CD4-positive, alpha-beta T cell (primary cell): ENCODE measurements at regions not wholly inside any gene's neighbourhood (a gene's known extent, or its start where the extent isn't known, plus 50 kb on each side); places are given as distances from the start of the nearest gene placed in this dataset.

Source experiments
- ATAC-seq: fragments of 200-7000 bp; cut with Tn5 transposase; one replicate; pipeline ENCODE4 v1.10.0; 2022; ENCODE audit warnings: mild to moderate bottlenecking; ENCODE audit not compliant: poor library complexity
- CTCF ChIA-PET: fragments of 350-600 bp; sonication (Branson Sonifier 250); formaldehyde crosslinking; loops from one replicate; lab custom pipeline; 2021; ENCODE audit warnings: antibody characterized with exemption, inconsistent platforms; lab: Charles Lee
- POLR2A ChIA-PET: fragments of 350-600 bp; sonication (Branson Sonifier 250); formaldehyde crosslinking; loops from one replicate; lab custom pipeline; 2021; ENCODE audit warnings: antibody characterized with exemption, inconsistent platforms; lab: Charles Lee
- DNase-seq, 14 experiments: peaks; one replicate each; pipeline ENCODE4 v3.0.0-alpha.2; 2013 to 2020; ENCODE audit warnings: mixed read lengths in 2 of 14
- H3K27ac ChIP-seq, 2 donors: one replicate each; pipeline versions ENCODE4 v1.5.1 to v1.7.0; 2013; ENCODE audit warnings: low read length in 2 of 2, low read depth in 1 of 2, mild to moderate bottlenecking in 1 of 2
- H3K27me3 ChIP-seq, 2 experiments: 1 replicate in 1 of 2; 2 replicates in 1 of 2; pipeline versions ENCODE4 v1.6.1 to v1.7.0; 2013; ENCODE audit warnings: low read length in 2 of 2, control low read depth in 1 of 2, mild to moderate bottlenecking in 1 of 2, moderate library complexity in 1 of 2; ENCODE audit not compliant: insufficient read depth in 2 of 2, control insufficient read depth in 1 of 2
- H3K36me3 ChIP-seq: one replicate; pipeline ENCODE4 v1.6.1; 2013; ENCODE audit warnings: low read length, control low read depth; ENCODE audit not compliant: insufficient read depth
- H3K4me1 ChIP-seq: one replicate; pipeline ENCODE4 v1.6.1; 2013; ENCODE audit warnings: low read length, control low read depth; ENCODE audit not compliant: insufficient read depth
- H3K4me3 ChIP-seq: one replicate; pipeline ENCODE4 v1.5.1; 2013; ENCODE audit warnings: mild to moderate bottlenecking, low read length, moderate library complexity
- H3K9me3 ChIP-seq, 2 experiments: 1 replicate in 1 of 2; 2 replicates in 1 of 2; pipeline versions ENCODE4 v1.6.1 to v1.7.0; 2013; ENCODE audit warnings: low read length in 2 of 2, mild to moderate bottlenecking in 2 of 2, control low read depth in 1 of 2, moderate library complexity in 1 of 2; ENCODE audit not compliant: control insufficient read depth in 1 of 2, insufficient read depth in 1 of 2
- H3K27ac Mint-ChIP-seq: one replicate; pipeline ENCODE4 v1.8.0; 2020; ENCODE audit warnings: mixed read lengths
- H3K27me3 Mint-ChIP-seq: one replicate; pipeline ENCODE4 v1.8.0; 2021; ENCODE audit warnings: mixed read lengths
- H3K36me3 Mint-ChIP-seq: one replicate; pipeline ENCODE4 v1.8.0; 2021; ENCODE audit warnings: low read depth, mixed read lengths
- H3K4me1 Mint-ChIP-seq: one replicate; pipeline ENCODE4 v1.8.0; 2021; ENCODE audit warnings: low read depth, mixed read lengths
- H3K4me3 Mint-ChIP-seq: one replicate; pipeline ENCODE4 v1.8.0; 2020; ENCODE audit warnings: mild to moderate bottlenecking, mixed read lengths
- H3K9me3 Mint-ChIP-seq: one replicate; pipeline ENCODE4 v1.8.0; 2020; ENCODE audit warnings: mixed read lengths
- intact Hi-C, 2 experiments: fragments of 100-400 bp; cut with DNase I in 1 of 2; cut with micrococcal nuclease in 1 of 2; formaldehyde crosslinking; loops; one replicate each; pipeline versions ENCODE4 v1.15.1 to v1.9.0; 2023 to 2025; cut with DNase I, micrococcal nuclease
- TF ChIP-seq, protein P1 (sequence below): fragments of 200-600 bp; IDR thresholded peaks from one replicate; pipeline ENCODE4 v1.8.0; 2022; ENCODE audit warnings: antibody characterized with exemption, mild to moderate bottlenecking

DNA sequence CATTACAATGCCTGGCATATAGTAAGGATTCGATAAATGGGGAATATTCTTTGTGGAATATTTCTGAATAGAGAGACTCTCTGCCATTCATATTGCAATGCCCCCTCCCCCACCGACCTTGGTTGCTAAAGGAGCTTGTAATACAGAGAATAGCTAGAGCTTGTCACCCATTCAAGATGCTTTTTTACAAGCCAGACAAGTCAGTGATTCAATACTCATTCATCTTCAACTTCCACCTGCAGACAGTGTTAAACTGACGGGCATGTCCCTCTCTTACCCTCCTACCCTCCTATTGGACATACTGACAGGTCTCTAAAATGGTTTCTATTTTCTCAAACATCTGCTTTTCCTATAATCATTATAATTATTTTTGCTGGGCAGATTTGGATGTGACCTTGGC, 257.4 kb downstream of the KCNJ2 start:
- H3K27me3 ChIP-seq: no peaks in the 10 kb centered on the region
- H3K9me3 ChIP-seq: no peaks in the 10 kb centered on the region
- no peak overlapping the region for H3K4me3 Mint-ChIP-seq
- H3K27me3 Mint-ChIP-seq: no peaks in the 10 kb centered on the region
- H3K4me1 Mint-ChIP-seq: no peaks in the 10 kb centered on the region
- POLR2A ChIA-PET: no interaction called here
- no peaks in the 10 kb centered on the region for H3K36me3 ChIP-seq
- TF ChIP-seq, protein P1, sequence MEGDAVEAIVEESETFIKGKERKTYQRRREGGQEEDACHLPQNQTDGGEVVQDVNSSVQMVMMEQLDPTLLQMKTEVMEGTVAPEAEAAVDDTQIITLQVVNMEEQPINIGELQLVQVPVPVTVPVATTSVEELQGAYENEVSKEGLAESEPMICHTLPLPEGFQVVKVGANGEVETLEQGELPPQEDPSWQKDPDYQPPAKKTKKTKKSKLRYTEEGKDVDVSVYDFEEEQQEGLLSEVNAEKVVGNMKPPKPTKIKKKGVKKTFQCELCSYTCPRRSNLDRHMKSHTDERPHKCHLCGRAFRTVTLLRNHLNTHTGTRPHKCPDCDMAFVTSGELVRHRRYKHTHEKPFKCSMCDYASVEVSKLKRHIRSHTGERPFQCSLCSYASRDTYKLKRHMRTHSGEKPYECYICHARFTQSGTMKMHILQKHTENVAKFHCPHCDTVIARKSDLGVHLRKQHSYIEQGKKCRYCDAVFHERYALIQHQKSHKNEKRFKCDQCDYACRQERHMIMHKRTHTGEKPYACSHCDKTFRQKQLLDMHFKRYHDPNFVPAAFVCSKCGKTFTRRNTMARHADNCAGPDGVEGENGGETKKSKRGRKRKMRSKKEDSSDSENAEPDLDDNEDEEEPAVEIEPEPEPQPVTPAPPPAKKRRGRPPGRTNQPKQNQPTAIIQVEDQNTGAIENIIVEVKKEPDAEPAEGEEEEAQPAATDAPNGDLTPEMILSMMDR: no peak
- H3K4me1 ChIP-seq: no peaks in the 10 kb centered on the region
- H3K27ac ChIP-seq: no peak overlapping the region
- DNase-seq: no peak
- intact Hi-C loops: no loop called here
- no peak overlapping the region for H3K27ac Mint-ChIP-seq
- H3K4me3 ChIP-seq: no peak overlapping the region
- no peaks in the 10 kb centered on the region for H3K9me3 Mint-ChIP-seq
- no peaks in the 10 kb centered on the region for H3K36me3 Mint-ChIP-seq
- CTCF ChIA-PET: no interaction called here
- no peak for ATAC-seq

DNA sequence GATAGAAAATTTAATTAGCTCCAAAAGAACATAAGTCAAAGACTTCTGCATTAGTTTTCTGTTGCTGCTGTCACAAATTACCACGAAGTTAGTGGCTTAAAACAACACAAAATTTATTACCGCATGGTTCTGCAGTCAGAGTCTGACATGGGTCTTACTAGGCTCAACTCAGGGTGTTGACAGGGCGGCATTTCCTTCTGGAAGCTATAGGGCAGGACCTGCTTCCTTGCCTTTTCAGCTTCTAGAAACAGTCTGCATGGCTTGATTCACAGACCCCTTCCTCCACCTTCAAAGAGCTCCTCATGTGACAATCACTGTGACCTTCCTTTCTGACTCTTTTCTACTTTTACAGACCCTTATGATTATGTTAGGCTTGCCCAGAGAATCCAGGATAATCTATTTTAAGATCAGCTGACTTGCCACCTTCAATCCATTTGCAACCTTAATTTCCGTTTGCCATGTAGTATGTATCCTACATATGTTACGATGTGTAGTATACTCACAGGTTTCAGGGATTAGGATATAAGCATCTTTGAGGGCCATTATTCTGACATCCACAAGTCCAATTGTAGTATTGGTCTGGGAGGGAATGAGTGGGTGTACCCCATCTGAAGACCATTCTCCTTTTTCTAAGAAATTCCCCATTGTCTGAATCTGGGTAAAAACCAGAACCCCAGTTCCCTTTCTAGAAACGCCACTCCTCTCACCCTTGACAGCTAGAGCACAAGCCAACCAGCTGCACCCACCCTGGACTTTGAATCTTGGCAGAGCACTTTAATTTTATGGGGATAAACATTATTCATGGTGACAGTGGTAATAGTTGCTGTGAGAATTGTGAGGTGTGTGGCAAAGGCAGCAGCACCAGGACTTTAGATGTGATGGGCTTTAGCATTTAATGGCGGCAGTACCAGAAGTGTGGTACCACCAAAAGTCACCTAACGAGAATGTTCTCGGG, 265.5 kb downstream of the KCNJ2 start:
- DNase-seq: no peak
- Mint-ChIP-seq H3K36me3 (no peaks in the 10 kb centered on the region), H3K27ac (no peak overlapping the region), H3K4me1 (no peaks in the 10 kb centered on the region), H3K4me3 (no peak overlapping the region), H3K9me3 (no peaks in the 10 kb centered on the region), H3K27me3 (no peaks in the 10 kb centered on the region)
- CTCF ChIA-PET: no interaction called here
- POLR2A ChIA-PET: no interaction called here
- Histone ChIP-seq H3K4me1 (no peaks in the 10 kb centered on the region), H3K36me3 (no peaks in the 10 kb centered on the region), H3K27ac (no peak overlapping the region), H3K4me3 (no peak overlapping the region), H3K27me3 (no peaks in the 10 kb centered on the region), H3K9me3 (no peaks in the 10 kb centered on the region)
- intact Hi-C loops: no loop called here
- TF ChIP-seq, protein P1: no peak
- ATAC-seq: no peak

DNA sequence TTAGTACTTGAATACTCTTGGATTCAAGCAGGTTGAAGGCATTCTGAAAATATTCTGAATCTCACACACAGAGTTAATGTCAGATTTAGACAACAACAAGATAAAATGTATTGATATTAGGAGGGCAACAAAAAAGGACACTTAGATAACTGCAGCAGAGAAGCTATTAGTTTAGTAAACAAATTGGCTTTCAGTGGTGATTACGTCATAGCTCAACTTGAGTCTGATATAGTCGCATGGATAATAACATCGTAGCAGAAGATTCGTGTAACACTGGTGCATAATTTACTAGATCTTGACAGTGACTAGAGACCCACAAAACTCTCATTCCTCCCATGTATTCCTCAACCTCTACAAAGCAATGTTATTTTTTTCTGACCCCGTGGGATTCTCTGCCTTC, 268.3 kb downstream of the KCNJ2 start:
- H3K27me3 ChIP-seq: no peaks in the 10 kb centered on the region
- no peak for DNase-seq
- H3K4me3 ChIP-seq: no peak overlapping the region
- H3K9me3 Mint-ChIP-seq: no peaks in the 10 kb centered on the region
- no peaks in the 10 kb centered on the region for H3K36me3 Mint-ChIP-seq
- H3K27ac Mint-ChIP-seq: no peak overlapping the region
- CTCF ChIA-PET: no interaction called here
- H3K4me1 Mint-ChIP-seq: no peaks in the 10 kb centered on the region
- POLR2A ChIA-PET: no interaction called here
- H3K36me3 ChIP-seq: no peaks in the 10 kb centered on the region
- H3K27ac ChIP-seq: no peak overlapping the region
- no peaks in the 10 kb centered on the region for H3K4me1 ChIP-seq
- ATAC-seq: no peak
- TF ChIP-seq, protein P1: no peak
- H3K9me3 ChIP-seq: no peaks in the 10 kb centered on the region
- no peak overlapping the region for H3K4me3 Mint-ChIP-seq
- intact Hi-C loops: no loop called here
- peaks cover 3% of the 10 kb centered on the region for H3K27me3 Mint-ChIP-seq
